NCI-H2029 (cell line): ENCODE measurements at regions not wholly inside any gene's neighbourhood (a gene's known extent, or its start where the extent isn't known, plus 50 kb on each side); places are given as distances from the start of the nearest gene placed in this dataset.

Source experiments
- DNase-seq: peaks from one replicate; lab custom pipeline; 2025; lab: John Stamatoyannopoulos, UW

DNA sequence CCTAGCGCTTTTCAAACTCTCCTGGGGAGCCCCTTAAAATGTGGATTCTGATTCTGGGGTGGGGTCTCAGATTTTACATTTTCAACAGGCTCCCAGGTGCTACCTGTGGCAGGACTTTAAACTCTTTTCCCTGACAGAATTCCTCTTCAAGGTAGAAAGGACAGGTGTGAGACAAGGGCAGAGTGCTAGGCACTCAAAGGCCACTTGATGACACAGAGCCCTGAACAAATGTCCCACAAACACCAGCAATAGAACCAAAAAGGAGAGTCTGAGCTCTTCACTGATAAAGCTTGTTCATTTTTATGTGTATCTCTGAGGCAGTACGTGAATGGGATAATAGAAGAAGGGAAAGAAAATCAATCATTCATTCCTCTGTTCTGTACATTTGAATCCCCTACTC is 77.7 kb upstream of the PELI1 start:
- DNase-seq = no peak

DNA sequence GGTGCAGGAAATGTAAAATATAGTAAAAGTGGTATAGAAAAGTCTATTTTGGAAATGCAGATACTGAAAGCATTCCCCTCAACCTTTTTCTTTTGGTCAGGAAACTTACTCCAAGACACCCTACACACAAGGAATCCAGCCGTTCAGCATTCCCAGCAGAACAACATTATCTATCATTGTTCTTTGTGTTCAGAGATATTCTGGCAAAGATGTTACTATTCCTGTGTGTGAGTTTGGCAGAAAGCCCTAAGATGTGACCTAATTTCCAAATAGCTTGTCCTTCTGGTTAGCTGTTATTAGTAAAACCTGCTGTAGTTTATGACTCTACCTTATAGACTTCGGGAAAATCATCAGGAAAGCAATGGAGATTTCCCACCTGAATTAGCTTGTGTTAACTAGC is 78.1 kb upstream of the PELI1 start:
- no peak for DNase-seq

DNA sequence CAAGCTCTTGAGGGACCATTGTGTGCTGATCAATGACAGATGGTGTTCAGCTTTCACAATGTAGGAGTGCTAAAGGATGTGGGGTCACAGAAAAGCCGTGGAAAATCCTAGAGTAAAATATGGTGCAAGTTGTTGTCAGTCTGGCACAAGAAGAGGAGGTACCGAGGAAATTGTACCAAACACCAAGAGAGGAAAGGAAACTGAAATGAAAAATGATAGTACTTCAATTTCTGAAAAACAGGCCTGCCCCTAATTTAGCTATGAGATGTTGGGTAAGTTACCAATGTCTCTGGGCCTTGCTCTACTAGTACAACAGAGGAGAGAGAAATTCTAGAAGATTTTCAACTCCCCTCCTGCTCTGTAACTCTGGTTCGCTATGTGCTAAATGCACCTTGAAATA is 78.8 kb upstream of the PELI1 start:
- no peak for DNase-seq

DNA sequence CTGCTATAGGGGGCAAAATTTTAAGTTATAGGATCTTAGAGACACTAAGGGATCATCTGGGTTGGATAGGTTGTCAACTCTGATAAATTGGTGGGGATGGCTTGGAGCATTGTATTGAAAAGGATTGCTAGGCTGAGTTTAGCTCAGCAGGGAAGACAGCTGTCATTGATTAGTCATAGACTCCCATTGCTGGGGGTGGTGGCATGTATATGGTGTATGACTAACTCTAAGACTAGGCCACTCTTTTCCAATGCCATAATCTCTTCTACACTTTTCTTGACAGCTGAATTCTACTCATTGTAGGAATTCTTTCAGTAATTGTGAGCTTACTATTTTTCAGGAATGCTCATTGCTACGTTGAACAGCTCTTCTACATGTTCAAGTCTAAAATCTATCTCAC is 81.3 kb upstream of the PELI1 start:
- DNase-seq = no peak

DNA sequence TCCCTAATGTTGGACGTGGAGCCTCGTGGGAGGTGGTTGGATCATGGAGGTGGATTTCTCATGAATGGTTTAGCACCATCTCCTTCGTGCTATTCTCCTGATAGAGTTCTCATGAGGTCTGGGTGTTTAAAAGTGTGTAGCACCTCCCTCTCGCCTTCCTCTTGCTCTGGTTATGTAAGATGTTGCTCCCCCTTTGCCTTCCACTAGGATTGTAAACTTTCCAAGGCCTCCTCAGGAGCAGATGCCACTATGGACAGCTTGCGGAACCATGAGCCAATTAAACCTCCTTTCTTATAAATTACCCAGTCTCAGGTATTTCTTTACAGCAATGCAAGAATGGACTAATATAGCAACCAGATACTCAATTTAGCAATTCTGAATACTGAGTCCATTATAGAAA is 82.4 kb upstream of the PELI1 start:
- DNase-seq = no peak

DNA sequence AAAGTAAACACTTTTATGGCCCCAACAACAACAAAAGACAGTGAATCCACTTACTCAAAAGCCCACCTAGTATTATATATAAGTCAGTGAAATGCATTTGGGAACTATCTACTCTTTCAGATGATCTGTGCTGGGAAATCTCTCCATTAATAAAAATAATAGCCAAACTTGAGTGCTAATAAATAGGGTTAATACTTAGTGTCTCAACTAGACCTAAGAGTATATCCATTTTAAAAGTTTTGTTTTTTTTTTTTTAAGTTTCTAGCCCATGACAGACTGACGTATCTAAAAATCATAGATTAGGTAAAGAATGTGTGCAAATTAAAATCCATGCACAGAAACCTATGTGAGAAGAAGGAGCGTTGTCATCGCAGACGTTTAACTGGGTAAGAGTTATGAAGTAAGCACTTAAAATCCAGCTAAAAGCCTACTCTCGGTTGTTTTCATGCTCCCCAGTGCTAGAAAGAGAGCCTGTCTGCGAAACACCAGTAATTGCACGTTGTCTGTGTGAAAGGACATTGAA is 83.4 kb upstream of the PELI1 start:
- no peak for DNase-seq

DNA sequence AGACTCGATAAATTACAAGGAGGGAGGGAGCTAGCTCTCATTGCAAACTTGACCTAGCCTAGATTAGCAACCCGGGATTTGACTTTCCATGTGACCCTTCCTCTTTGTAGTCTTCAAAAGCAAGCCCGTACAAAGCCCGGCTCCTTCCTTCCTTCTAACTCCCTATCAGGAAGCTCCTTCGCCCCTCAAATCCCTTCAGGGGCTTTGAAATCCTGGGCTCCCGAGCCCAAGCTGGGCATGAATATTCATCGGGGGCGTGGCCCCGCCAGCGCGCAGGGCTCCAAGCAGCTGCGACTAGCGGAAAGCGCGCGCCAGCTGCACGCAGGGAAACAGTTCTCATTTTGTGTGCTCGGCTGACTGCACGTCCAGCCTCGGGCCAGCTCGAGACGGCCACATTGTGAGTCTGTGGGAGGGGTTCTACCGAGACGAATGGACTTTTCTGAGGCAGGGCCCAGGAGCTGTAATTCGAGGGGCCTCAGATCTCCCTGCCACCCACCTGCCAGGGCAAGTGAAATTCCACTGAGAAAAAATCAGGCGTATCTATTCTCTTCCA is 84.0 kb upstream of the PELI1 start:
- DNase-seq = peak; percentile 42

DNA sequence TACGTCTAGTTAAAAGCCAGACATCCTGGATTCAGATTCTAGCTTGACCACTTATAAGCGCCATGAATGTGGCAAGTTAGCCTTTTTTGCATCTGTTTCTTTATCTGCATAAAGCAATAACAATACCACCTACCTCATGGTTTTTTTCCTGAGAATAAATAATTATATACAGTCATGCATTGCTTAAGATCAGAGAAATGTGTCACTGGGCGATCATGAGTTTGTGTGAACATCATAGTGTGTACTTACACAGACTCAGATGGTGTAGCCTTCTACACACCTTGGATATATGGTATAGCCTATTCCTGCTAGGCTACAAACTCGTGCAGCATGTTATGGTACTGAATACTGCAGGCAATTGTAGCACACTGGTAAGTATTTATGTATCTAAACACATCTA is 84.7 kb upstream of the PELI1 start:
- no peak for DNase-seq

DNA sequence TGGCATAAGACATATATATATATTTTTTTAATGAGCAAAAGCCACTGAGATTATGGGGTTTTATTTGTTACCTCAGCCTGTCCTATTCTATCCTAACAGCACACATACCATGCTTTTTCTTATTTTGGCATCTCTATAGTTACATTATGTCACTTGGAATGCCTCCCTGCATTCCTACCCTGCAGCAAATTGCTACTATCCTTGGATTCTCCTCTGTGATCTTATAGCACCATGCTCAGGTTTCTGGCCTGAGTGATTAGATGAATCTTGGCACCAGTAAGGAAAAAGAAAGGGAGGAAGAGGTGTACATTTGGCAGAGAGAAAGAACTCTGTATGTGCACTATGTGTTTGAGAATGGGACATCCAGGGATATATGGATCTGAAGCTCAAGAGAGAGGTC is 86.3 kb upstream of the PELI1 start:
- no peak for DNase-seq

DNA sequence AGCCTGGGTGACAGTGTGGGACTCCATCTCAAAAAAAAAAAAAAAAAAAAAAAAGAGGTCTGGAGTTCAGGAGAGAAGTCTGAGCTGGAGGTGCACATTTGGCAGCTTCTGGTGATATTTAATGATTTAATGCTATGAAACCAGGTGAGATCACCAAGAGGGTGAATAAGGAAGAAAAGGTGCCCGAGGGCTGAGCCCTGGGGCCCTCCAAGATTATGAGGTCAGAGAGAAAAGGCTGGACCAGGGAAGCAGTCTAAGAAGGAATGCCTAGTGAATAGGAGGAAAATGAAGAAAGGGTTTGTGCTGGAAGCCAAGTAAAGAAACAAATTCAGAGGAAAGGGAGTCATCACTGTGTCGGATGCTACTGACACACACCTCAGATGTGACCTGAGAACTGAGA is 88.0 kb upstream of the PELI1 start:
- no peak for DNase-seq

DNA sequence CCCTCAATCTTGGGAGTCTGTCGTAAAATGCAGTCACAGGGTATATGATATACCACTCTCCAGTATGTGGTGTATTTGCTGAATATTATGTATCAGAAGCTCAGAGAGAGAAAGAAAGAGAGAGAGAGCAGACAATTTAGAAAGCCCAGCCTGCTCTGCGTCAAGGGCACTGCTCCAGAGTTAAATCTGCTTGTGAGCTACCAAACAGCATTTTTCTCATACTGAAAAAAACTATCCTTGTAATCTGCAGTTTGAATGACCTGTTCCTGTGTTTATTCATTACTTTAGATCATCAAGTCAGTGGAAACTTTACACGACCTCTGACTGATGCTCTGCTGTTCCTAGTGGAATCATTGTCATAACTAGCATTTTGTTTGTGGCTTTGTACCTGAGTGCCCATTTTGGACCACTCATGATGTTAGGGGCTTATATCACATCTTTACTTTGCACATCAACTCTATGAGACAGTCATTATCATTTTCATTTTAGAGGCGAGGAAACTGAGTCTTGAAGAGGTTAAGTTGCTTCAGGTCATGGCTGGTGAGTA is 89.2 kb upstream of the PELI1 start:
- DNase-seq = no peak

DNA sequence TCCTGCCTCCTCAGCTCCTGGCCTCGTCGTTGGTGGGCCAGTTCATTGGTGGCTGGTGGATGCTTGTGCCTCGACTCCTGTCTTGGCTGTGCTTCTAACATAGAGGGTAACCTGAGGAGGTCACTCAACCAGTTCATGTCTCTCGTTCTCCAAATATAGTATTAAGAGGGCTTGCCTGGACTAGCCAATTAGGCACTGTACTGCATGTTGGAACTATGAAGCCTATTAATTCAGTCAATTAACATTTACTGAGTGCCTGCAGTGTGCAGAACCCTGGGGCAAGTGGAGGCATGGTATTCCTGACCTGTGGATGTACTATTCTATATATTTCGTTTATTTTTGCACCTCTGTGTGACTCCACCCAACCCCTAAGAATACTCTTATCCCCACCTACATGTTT is 89.9 kb upstream of the PELI1 start:
- DNase-seq = no peak

DNA sequence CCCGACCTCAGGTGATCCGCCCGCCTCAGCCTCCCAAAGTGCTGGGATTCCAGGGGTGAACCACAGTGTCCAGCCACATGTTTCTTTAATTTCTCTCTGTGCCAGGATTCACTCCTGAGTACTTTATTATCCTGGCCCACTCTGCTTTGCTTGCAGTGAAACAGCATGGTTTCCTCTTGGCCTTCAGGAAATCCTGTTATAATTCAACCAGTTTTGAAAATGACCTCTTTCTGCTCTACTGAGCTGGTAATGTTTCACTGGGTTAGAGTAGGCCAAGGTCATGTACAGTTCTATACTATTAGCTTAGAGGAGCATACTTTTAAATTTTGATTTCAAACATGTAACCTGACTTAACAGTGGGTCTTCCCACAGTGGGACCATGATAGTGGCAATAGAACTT is 90.6 kb upstream of the PELI1 start:
- DNase-seq = no peak

DNA sequence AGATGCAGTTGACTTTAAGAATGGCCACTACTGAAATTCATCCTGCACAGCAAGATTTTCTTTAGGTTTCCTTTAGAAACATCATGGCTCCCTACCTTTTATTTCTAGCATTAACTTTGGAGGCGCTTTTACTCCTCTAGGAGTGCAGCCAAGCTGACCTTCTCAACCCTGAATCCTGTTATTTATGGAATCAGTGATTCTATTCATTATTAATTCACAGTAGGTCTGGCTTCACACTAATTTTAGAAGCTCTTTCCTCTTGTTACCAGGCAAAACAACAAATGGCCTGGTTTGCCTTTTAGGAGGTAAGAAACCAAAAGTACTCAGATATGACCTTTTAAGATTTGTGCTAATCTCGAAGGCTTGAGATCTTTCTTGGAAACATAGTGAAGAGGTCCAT is 93.0 kb upstream of the PELI1 start:
- DNase-seq = no peak

DNA sequence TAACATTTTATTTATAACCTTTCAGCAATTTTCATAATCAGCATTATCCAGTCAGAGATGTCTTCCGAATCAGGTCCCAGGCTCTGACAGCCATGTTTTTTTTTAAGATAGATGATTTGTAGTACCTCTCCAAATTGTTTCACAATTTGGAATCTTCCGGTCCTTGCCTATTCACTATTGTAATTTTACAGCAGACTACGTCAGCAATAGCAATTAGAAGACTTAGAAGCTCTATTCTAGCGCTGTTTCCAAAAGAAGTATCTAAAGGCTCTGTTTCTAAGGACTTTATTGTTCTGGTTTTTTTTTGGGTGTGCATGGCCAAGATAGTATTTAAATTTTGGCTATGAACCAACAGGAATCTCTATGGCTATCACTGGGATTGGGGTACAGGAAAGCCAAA is 94.6 kb upstream of the PELI1 start:
- no peak for DNase-seq

DNA sequence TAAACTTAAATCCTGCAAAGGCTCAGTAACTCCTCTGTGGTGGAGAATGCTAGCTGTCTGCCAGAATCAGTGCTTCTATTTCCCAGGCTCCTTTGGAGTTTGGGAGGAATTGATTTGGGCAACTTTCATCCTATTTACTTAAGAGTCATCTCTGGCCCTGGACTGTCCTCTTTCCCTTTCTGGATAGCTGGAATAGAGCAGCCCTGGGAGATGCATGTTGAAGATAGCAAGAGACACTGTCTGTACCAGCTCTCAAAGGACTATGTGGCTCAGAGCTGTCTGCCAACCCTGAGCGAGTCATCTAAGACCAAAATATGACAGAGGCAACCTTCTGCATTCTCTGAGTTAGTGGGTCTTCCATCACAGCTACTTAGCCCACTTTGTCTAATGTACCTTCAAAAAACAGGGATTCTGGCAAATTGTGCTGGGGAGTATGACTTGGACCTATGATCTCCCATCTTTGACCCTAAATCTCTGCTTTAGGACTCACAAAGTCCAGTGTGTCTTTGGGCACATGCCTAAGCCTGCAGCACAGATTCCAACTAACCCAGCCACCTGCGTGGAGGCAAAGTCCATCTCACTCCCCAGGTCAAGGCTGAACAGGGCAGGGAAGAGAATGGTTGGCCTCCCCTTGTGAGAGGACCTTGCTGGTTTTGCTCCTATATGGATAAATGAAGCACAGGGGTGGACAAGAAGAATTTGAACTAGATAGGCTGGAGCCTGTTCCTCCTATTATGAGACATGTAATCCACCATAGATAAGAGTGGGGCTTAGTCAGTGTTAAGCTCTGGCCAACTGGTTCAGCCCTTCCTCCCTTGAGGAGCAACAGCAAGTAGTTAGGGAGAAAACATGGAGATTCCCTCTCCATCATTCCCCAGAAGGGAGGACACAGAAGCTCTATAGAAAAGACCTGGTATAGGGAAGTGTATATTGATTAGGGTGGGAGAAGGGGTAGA is 99.1 kb upstream of the PELI1 start:
- DNase-seq = no peak

DNA sequence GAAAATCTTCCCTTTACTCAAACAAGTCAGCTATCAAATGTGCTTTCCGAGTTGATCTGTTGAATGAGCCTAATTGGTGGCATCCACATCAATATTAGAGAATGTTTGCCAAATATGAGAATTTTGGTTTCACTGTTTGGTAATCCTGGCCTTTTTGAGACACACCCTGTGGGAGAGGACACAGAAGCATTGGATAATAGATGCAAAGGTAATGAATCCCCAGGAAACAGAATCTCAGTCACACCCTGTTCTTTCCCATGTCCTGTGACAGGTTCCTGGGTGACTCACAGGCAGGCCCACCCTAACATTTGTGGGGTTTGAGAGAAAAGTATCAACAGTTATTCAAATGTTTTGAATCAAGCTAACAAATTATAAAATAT is 99.8 kb upstream of the PELI1 start:
- DNase-seq = no peak

DNA sequence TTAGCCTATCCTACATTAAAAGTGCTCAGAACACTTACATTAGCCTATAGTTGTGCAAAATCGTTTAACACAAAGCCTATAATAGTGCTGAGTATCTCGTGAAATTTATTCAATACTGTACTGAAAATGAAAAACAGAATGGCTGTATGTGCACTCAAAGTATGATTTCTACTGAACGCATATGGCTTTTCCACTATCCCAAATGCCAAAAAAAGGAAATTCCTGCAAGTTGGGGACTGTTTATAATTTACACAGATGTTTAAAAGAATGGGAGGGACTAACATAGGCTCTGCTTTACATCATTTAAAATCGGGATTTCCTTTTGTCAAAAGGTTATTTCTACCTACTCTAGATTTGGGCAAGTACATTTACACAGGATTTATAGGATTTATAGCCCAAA is 101.4 kb upstream of the PELI1 start:
- DNase-seq = no peak

DNA sequence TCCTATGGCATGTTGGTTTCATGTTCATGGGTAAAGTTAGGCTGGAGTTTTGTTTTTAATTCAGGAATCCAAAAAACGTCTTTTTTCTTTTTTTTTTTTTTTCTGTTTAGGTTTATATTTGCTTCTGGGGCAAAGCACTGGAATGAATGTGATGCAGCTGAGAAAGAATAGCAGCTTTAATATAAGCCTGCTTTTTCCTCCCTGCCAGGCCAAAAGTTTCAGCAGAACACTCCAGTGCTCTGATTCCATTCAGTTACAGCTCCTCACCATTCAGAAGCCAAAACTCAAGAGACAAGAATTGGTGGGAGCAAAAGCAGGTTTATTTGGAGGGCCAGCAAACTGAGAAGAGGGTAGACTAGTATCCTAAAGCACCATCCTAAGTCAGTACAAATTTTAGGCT is 102.7 kb upstream of the PELI1 start:
- DNase-seq = no peak

DNA sequence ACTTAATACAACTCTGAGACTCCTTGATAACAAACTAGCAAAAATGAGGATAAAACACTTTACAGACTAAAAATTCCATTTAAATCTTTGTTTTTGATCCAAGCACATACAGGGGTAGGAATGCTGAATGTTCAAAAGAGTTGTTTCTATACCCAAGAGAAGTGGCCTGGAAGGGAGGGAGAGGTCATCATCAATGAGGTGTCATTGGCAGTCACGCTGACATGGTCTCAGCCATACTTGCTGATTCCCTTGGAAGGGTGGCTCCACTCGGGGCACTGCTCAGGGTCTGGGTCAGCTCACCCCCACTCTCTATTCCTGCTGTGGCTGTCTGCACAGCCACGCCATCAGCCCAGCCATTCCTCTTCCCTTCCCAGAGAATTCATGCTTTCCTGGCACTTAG is 105.2 kb upstream of the PELI1 start:
- DNase-seq = no peak

DNA sequence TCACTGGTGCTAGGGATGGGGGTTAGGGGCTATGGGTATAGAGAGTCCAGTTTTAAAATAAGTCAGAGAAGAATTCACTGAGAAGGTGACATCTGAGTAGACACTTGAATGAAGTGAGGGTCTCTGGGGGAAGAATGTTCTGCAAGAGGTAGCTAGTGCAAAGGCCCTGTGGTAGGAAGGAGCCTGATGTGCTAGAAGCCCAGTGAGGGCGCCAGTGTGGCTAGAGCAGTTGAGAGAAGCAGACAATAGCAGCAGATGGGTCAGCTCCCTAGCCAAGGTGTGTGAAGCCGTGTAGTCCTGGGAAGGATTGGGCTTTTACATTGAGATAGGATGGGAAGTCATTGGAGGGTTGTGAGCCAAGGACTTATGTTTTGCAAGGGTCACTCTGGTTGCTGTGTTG is 105.8 kb upstream of the PELI1 start:
- no peak for DNase-seq

DNA sequence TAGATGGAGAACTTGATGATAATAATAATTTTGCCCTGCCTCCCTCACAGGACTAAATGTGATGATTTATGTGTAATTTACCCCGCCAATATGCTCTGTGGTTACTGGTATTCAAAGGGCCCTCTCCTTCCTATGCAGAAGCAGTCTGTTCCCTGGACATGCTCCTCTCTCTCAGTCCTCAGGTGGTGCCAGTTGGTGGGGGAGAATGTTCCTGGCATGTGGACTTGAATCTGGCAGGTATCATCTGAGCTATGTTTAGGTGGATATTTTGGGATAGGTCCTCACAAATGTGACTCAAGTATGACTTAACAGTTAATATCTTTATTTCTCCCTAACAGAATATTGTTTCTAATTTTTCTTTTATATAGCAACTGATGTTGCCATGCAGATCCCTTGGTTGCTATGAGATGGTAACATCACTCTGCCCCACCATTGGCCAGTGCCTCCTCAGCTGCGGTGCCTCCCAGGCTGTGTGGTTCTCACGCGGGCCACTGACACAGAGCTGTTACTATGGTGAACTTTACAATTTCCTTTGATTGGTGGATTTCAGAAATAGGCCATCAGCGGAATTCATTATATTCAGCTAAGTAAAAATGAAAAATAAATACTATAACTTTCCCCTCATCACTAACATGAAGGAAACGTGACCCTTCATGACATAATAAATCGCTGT is 106.7 kb upstream of the PELI1 start:
- DNase-seq = no peak
